ENCODE measurements at regions not wholly inside any gene's neighbourhood (a gene's known extent, or its start where the extent isn't known, plus 50 kb on each side); places are given as distances from the start of the nearest gene placed in this dataset.

- TF ChIP-seq PHF21A (CRISPR knock-in tag; IDR thresholded peaks at IDR 0.05): no peak
- TF ChIP-seq TCF7 (IDR thresholded peaks at IDR 0.05; ENCODE audit: low read depth): no peak
- no peak for TF ChIP-seq TAF1 (CRISPR knock-in tag; IDR thresholded peaks at IDR 0.05)
- no peak for TF ChIP-seq FOXA1 (IDR thresholded peaks at IDR 0.05)
- TF ChIP-seq FOXA1 (CRISPR knock-in tag; IDR thresholded peaks at IDR 0.05): no peak
- TF ChIP-seq ERF (CRISPR knock-in tag; IDR thresholded peaks at IDR 0.05): no peak
- no peak for TF ChIP-seq ISX (CRISPR knock-in tag; conservative IDR thresholded peaks at IDR 0.05)
- no peak for TF ChIP-seq HDAC2 (CRISPR knock-in tag; IDR thresholded peaks at IDR 0.05)
- TF ChIP-seq RBFOX2 (IDR thresholded peaks at IDR 0.05; ENCODE audit: low read depth, low read length): no peak
- TF ChIP-seq ZNF24 (IDR thresholded peaks at IDR 0.05): no peak
- no peak for TF ChIP-seq IRF1 (CRISPR knock-in tag; IDR thresholded peaks at IDR 0.05; ENCODE audit: low read depth)
- TF ChIP-seq ASH2L (IDR thresholded peaks at IDR 0.05; ENCODE audit: insufficient read length, low read depth, low read length): no peak
- no peak for TF ChIP-seq ZNF777 (CRISPR knock-in tag; IDR thresholded peaks at IDR 0.05)
Observed at GRCh38 chr13:44271473-44271872, 102.2 kb upstream of the SERP2 start.
